ENCODE measurements at regions not wholly inside any gene's neighbourhood (a gene's known extent, or its start where the extent isn't known, plus 50 kb on each side); places are given as distances from the start of the nearest gene placed in this dataset.

DNA sequence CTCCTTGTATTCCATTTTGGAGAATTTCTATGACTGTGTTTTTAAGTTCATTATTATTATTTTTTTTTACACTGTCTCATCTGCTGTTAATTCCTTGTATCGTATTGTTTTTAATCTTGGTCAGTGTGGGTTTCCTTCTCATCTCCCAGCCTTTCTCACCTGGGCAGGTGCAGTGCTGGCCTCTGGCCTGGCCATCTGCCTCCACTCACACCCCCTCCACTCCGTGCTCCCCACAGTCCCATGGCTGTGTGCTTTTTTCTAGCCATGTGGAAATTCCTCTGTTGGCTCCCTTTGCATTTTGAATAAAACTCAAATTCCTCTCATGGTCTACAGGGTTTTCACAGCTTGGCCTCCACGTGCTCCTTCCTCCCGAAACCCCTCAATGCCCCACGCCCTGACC lies 50.3 kb upstream of the LINC01488 start:
- no peak overlapping the region for H3K9ac ChIP-seq (ENCODE audit: low read length in 5 of 5)

More for the DNA sequence above, 50.3 kb upstream of the LINC01488 start:
- Histone ChIP-seq H3K9me3 (ENCODE audit: control insufficient read depth in 5 of 5, low read length in 5 of 5) (no peaks in the 10 kb centered on the region), H3K4me1 (ENCODE audit: control insufficient read depth in 5 of 5, insufficient read depth in 5 of 5, low read length in 5 of 5) (peaks cover 0 to 36% (median 17%) of the 10 kb centered on the region in 5 donors), H3K27me3 (ENCODE audit: control insufficient read depth in 5 of 5, insufficient read depth in 4 of 5, low read length in 5 of 5) (peaks cover 0 to 13% (median 0%) of the 10 kb centered on the region in 5 donors), H3K27ac (ENCODE audit: low read depth, low read length) (no peak overlapping the region), H3K36me3 (ENCODE audit: control insufficient read depth in 5 of 5, insufficient read depth in 5 of 5, low read length in 5 of 5) (no peaks in the 10 kb centered on the region), H3K4me3 (ENCODE audit: low read depth in 1 of 5, low read length in 5 of 5) (no peak overlapping the region)

All from subcutaneous abdominal adipose tissue (tissue), 5 donors.